ENCODE measurements at regions not wholly inside any gene's neighbourhood (a gene's known extent, or its start where the extent isn't known, plus 50 kb on each side); places are given as distances from the start of the nearest gene placed in this dataset.

DNA sequence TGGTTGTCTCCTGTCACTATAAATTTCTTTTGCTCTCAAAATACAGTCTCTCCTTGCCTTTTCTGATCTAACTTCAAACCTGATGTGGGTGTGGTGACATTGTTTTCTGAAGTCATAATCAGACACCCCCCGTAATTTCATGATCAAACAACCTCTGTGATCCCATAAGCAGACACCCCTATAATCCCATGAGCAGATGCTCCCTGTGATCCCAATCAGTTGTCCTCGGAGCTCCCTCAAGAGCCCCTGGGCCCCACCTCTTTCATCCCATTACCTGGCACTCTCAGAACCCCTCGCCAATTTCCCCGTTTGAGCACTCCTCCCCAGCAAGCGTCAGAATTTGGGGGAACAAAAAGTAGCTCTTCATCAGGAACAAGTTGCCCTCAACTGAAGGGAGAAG, 246.3 kb upstream of the FZD8 start:
- H3K9me3 ChIP-seq: no peaks in the 10 kb centered on the region
- peaks cover 5% of the 10 kb centered on the region for H3K4me1 ChIP-seq
- no peak overlapping the region for H3K4me3 ChIP-seq
- H3K27me3 ChIP-seq: no peaks in the 10 kb centered on the region
- H3K27ac ChIP-seq: no peak overlapping the region
- no peak for DNase-seq (ENCODE audit: low spot score in 2 of 2)
- WGBS: 95% methylated on average over 5 of the region's 5 CpGs
- TF ChIP-seq POLR2AphosphoS5 (IDR thresholded peaks at IDR 0.05) (no peak), POLR2A (IDR thresholded peaks at IDR 0.05) (no peak), EP300 (IDR thresholded peaks at IDR 0.05) (no peak)
- TF ChIP-seq, protein P1, sequence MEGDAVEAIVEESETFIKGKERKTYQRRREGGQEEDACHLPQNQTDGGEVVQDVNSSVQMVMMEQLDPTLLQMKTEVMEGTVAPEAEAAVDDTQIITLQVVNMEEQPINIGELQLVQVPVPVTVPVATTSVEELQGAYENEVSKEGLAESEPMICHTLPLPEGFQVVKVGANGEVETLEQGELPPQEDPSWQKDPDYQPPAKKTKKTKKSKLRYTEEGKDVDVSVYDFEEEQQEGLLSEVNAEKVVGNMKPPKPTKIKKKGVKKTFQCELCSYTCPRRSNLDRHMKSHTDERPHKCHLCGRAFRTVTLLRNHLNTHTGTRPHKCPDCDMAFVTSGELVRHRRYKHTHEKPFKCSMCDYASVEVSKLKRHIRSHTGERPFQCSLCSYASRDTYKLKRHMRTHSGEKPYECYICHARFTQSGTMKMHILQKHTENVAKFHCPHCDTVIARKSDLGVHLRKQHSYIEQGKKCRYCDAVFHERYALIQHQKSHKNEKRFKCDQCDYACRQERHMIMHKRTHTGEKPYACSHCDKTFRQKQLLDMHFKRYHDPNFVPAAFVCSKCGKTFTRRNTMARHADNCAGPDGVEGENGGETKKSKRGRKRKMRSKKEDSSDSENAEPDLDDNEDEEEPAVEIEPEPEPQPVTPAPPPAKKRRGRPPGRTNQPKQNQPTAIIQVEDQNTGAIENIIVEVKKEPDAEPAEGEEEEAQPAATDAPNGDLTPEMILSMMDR (IDR thresholded peaks at IDR 0.05): no peak
- no peaks in the 10 kb centered on the region for H3K36me3 ChIP-seq

DNA sequence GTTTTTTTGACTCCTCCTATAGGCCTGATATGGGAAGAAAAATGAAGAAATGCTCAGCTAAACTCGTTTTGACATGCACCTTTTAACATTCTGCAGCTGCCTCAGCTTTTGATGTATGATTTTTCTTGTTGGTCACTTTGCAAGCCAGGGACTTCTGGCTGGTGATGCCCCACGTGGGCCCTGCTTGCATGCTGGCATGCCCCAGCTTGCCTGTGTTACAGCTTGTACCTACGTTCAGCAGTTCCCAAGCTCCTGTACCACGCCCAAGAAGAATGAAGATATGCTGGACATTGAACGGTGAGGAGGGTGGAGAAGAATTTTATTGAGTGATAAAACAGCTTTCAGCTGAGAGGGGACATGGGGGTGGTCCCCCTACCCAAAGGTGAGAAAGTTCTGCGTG, 245.6 kb upstream of the FZD8 start:
- 45% methylated on average over 6 of the region's 6 CpGs for WGBS
- H3K4me3 ChIP-seq: no peak overlapping the region
- DNase-seq (ENCODE audit: low spot score in 2 of 2): no peak
- H3K9me3 ChIP-seq: no peaks in the 10 kb centered on the region
- H3K36me3 ChIP-seq: no peaks in the 10 kb centered on the region
- no peak overlapping the region for H3K27ac ChIP-seq
- no peak for TF ChIP-seq EP300 (IDR thresholded peaks at IDR 0.05)
- TF ChIP-seq POLR2AphosphoS5 (IDR thresholded peaks at IDR 0.05): no peak
- TF ChIP-seq, protein P1 (IDR thresholded peaks at IDR 0.05): no peak
- TF ChIP-seq POLR2A (IDR thresholded peaks at IDR 0.05): no peak
- peaks cover 5% of the 10 kb centered on the region for H3K4me1 ChIP-seq
- H3K27me3 ChIP-seq: no peaks in the 10 kb centered on the region

DNA sequence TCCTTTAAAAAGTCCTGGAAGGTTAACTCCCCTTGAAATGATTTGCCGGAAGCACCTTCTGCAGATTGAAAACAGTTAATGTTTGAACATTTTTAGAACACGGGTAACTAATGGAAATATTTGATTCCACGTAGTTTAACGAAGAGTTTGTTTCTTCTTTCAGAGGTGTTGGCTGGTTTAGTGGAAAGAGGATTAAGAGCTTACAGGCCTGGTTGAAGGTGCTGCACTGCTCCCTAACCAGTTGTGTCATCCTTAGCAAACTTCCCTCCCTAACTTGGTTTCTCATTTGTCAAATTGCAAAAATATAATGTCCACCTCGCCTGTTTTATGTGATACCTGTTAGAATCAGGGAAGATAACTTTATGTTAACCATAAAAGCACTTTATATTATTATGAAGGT, 243.0 kb upstream of the FZD8 start:
- no peaks in the 10 kb centered on the region for H3K27me3 ChIP-seq
- H3K9me3 ChIP-seq: no peaks in the 10 kb centered on the region
- H3K4me1 ChIP-seq: peaks cover 5% of the 10 kb centered on the region
- TF ChIP-seq EP300 (IDR thresholded peaks at IDR 0.05) (no peak), POLR2AphosphoS5 (IDR thresholded peaks at IDR 0.05) (no peak), POLR2A (IDR thresholded peaks at IDR 0.05) (no peak)
- TF ChIP-seq, protein P1 (IDR thresholded peaks at IDR 0.05): no peak
- 84% methylated on average over 5 of the region's 5 CpGs for WGBS
- no peaks in the 10 kb centered on the region for H3K36me3 ChIP-seq
- H3K27ac ChIP-seq: no peak overlapping the region
- no peak overlapping the region for H3K4me3 ChIP-seq
- DNase-seq (ENCODE audit: low spot score in 2 of 2): no peak

DNA sequence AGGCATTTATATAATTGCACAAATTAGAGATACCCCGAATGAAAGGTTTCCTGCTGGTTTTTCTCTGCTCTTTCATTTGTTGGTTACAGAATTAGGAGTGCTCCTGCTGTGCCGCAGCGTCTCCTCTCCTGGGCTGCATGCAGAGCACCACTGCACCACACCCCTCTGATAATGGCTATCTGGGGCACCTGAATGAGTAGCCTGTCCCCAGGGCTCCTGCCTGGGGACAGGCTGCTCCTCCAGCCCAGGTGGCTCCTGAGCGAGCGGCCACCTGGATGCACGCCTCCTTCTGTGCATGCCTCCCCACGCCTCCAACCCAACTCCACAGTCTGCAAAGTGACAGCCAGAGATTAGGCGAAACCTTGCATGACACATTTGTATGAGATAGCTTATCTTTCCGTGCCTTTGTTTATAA, 242.6 kb upstream of the FZD8 start:
- H3K27ac ChIP-seq: no peak overlapping the region
- H3K4me3 ChIP-seq: no peak overlapping the region
- no peak for DNase-seq (ENCODE audit: low spot score in 2 of 2)
- WGBS: 83% methylated on average over 9 of the region's 9 CpGs
- H3K36me3 ChIP-seq: no peaks in the 10 kb centered on the region
- TF ChIP-seq POLR2AphosphoS5 (IDR thresholded peaks at IDR 0.05) (no peak), EP300 (IDR thresholded peaks at IDR 0.05) (no peak)
- H3K27me3 ChIP-seq: no peaks in the 10 kb centered on the region
- H3K9me3 ChIP-seq: no peaks in the 10 kb centered on the region
- H3K4me1 ChIP-seq: peaks cover 5% of the 10 kb centered on the region

DNA sequence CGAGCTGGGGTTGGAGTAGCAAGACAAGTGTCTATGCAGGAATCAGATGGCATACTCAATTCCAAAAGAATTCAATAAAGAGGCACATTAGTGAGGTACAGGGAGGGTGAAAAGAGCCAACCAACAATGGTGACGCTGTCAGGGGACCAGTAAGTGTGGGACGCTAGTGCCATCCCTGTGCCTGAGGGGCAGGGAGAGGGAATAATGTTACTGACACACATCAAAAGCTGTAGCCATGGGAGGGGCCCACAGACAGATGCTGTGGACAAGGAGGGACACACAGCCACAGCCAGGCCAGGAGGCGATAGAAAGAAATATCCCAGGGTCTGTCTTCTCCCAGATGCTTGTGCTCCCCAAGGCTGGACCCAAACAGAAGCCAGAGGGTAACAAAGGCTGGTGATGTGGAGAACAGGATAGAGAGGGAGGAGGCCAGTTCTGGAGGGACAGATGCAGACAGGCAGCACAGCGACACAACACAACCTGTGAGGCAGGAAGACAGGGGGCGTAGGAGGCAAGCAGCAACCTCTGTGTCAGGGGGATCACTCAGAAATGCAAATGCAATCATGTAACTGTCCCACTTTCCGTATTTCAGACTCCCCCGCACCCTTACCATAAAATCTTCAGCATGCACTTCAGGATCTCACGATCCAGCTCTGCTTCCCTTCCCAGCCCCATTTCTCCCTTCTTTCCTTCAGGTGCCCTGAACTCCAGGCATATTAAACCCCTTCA, 240.5 kb upstream of the FZD8 start:
- TF ChIP-seq, protein P1 (IDR thresholded peaks at IDR 0.05): no peak
- TF ChIP-seq EP300 (IDR thresholded peaks at IDR 0.05): no peak
- no peak for TF ChIP-seq POLR2AphosphoS5 (IDR thresholded peaks at IDR 0.05)
- no peak for TF ChIP-seq POLR2A (IDR thresholded peaks at IDR 0.05)
- H3K4me1 ChIP-seq: peaks cover under 1% of the 10 kb centered on the region
- no peaks in the 10 kb centered on the region for H3K27me3 ChIP-seq
- no peak overlapping the region for H3K27ac ChIP-seq
- no peaks in the 10 kb centered on the region for H3K9me3 ChIP-seq
- DNase-seq (ENCODE audit: low spot score in 2 of 2): no peak
- no peaks in the 10 kb centered on the region for H3K36me3 ChIP-seq
- no peak overlapping the region for H3K4me3 ChIP-seq
- 78% methylated on average over 9 of the region's 9 CpGs for WGBS
